Trophoblast cell (in vitro differentiated cells and primary cell): ENCODE measurements at regions not wholly inside any gene's neighbourhood (a gene's known extent, or its start where the extent isn't known, plus 50 kb on each side); places are given as distances from the start of the nearest gene placed in this dataset.

Experiments used
- DNase-seq, 2 donors: peaks; one replicate each; pipeline ENCODE4 v3.0.0-alpha.2; 2016
- H2AFZ ChIP-seq: 2 replicates; pipeline ENCODE4 v1.6.1; 2013; ENCODE audit warnings: low read length, moderate library complexity, mild to moderate bottlenecking; ENCODE audit not compliant: insufficient read depth, poor library complexity
- H2AK5ac ChIP-seq: 2 replicates; pipeline ENCODE4 v1.6.1; 2013; ENCODE audit warnings: mild to moderate bottlenecking, low read length
- H2BK120ac ChIP-seq: 2 replicates; pipeline ENCODE4 v1.6.1; 2013; ENCODE audit warnings: low read length, mild to moderate bottlenecking, moderate library complexity; ENCODE audit not compliant: insufficient read depth, poor library complexity
- H2BK12ac ChIP-seq: 2 replicates; pipeline ENCODE4 v1.6.1; 2013; ENCODE audit warnings: mild to moderate bottlenecking, low read length, moderate library complexity
- H2BK5ac ChIP-seq: 2 replicates; pipeline ENCODE4 v1.6.1; 2013; ENCODE audit warnings: low read length, low read depth, moderate library complexity, mild to moderate bottlenecking; ENCODE audit not compliant: poor library complexity
- H3K14ac ChIP-seq: 2 replicates; pipeline ENCODE4 v1.6.1; 2013; ENCODE audit warnings: mild to moderate bottlenecking, low read length
- H3K18ac ChIP-seq: 2 replicates; pipeline ENCODE4 v1.6.1; 2013; ENCODE audit warnings: mild to moderate bottlenecking, low read length
- H3K23ac ChIP-seq: 2 replicates; pipeline ENCODE4 v1.6.1; 2013; ENCODE audit warnings: low read length
- H3K27ac ChIP-seq: 2 replicates; pipeline ENCODE4 v1.5.1; 2013; ENCODE audit warnings: low read depth, mild to moderate bottlenecking, inconsistent platforms, low read length, moderate library complexity
- H3K27me3 ChIP-seq: 2 replicates; pipeline ENCODE4 v1.6.1; 2013; ENCODE audit warnings: inconsistent platforms, mild to moderate bottlenecking, low read length, moderate library complexity; ENCODE audit not compliant: insufficient read depth
- H3K36me3 ChIP-seq, 2 experiments: 1 replicate in 1 of 2; 2 replicates in 1 of 2; pipeline ENCODE4 v1.6.1; 2013; ENCODE audit warnings: low read length in 2 of 2, mild to moderate bottlenecking in 2 of 2, moderate library complexity in 1 of 2; ENCODE audit not compliant: insufficient read depth in 2 of 2, control insufficient read depth in 1 of 2
- H3K4ac ChIP-seq: 2 replicates; pipeline ENCODE4 v1.6.1; 2013; ENCODE audit warnings: low read depth, mild to moderate bottlenecking, low read length, moderate library complexity
- H3K4me1 ChIP-seq, 2 experiments: 1 replicate in 1 of 2; 2 replicates in 1 of 2; pipeline ENCODE4 v1.6.1; 2013; ENCODE audit warnings: low read length in 2 of 2, mild to moderate bottlenecking in 2 of 2, moderate library complexity in 1 of 2; ENCODE audit not compliant: insufficient read depth in 2 of 2, control insufficient read depth in 1 of 2
- H3K4me2 ChIP-seq: 2 replicates; pipeline ENCODE4 v1.6.1; 2013; ENCODE audit warnings: inconsistent platforms, mild to moderate bottlenecking, low read length, moderate library complexity
- H3K4me3 ChIP-seq: 2 replicates; pipeline ENCODE4 v1.5.1; 2013; ENCODE audit warnings: mild to moderate bottlenecking, low read depth, low read length, inconsistent platforms
- H3K79me1 ChIP-seq: one replicate; pipeline ENCODE4 v1.6.1; 2013; ENCODE audit warnings: low read length
- H3K79me2 ChIP-seq: 2 replicates; pipeline ENCODE4 v1.6.1; 2013; ENCODE audit warnings: low read length, mild to moderate bottlenecking; ENCODE audit not compliant: control insufficient read depth, insufficient read depth, poor library complexity
- H3K9ac ChIP-seq: 2 replicates; pipeline ENCODE4 v1.6.1; 2013; ENCODE audit warnings: mild to moderate bottlenecking, low read length
- H3K9me3 ChIP-seq: 2 replicates; pipeline ENCODE4 v1.6.1; 2013; ENCODE audit warnings: low read depth, mild to moderate bottlenecking, control low read depth, inconsistent platforms, low read length; ENCODE audit not compliant: insufficient read depth
- H4K12ac ChIP-seq: 2 replicates; pipeline ENCODE4 v1.6.1; 2013; ENCODE audit warnings: low read depth, mild to moderate bottlenecking, low read length, moderate library complexity
- H4K8ac ChIP-seq: 2 replicates; pipeline ENCODE4 v1.6.1; 2013; ENCODE audit warnings: low read depth, mild to moderate bottlenecking, low read length, moderate library complexity
- H4K91ac ChIP-seq: one replicate; pipeline ENCODE4 v1.6.1; 2013; ENCODE audit warnings: low read depth, mild to moderate bottlenecking, low read length, moderate library complexity
- WGBS: extraction: QIAGEN DNeasy Blood & Tissue Kit; methylation state at CpG from one replicate; pipeline ENCODE4 v1.1.7; 2013; ENCODE audit warnings: missing lambda C conversion rate; ENCODE audit not compliant: insufficient read length, insufficient coverage; ENCODE audit errors: extremely low coverage; 5-methylcytosine and 5-hydroxymethylcytosine counted together

DNA sequence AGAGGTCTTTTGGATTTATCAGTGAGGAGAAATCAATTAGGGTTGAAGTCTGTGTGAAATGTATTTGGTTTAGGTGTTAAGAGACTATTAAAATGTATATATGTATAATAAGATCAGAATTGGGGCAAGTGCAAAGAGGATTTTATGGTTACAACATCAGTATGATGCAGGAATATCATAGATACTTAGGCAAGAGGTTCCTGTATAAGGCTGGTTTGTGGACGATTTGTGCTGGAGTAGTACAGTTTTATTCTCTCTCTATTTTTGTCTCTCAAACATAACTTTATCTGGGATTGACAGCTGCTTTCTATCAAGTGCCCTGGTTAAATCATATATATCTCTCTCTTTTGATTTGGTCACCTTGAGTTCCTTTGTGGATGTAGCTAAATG is 142.5 kb downstream of the CTH start:
- H3K9me3 ChIP-seq, result no peaks in the 10 kb centered on the region
- H2AK5ac ChIP-seq, result no peak overlapping the region
- no peak overlapping the region for H2BK5ac ChIP-seq
- no peaks in the 10 kb centered on the region for H3K27me3 ChIP-seq
- no peak overlapping the region for H4K8ac ChIP-seq
- no peak for DNase-seq
- H3K4me2 ChIP-seq, result no peak overlapping the region
- H4K12ac ChIP-seq, result no peak overlapping the region
- no peaks in the 10 kb centered on the region for H3K79me1 ChIP-seq
- no peak overlapping the region for H4K91ac ChIP-seq
- H3K18ac ChIP-seq, result no peak overlapping the region
- H2BK12ac ChIP-seq, result no peak overlapping the region
- H3K79me2 ChIP-seq, result no peaks in the 10 kb centered on the region
- no peak overlapping the region for H2BK120ac ChIP-seq
- no peaks in the 10 kb centered on the region for H3K36me3 ChIP-seq
- H3K23ac ChIP-seq, result no peak overlapping the region
- WGBS, result no CpG with 5 or more reads among the region's 1 CpG
- no peak overlapping the region for H3K14ac ChIP-seq
- H3K4ac ChIP-seq, result no peak overlapping the region
- H3K4me1 ChIP-seq, result no peaks in the 10 kb centered on the region
- no peak overlapping the region for H2AFZ ChIP-seq
- H3K9ac ChIP-seq, result no peak overlapping the region
- H3K27ac ChIP-seq, result no peak overlapping the region
- H3K4me3 ChIP-seq, result no peak overlapping the region

DNA sequence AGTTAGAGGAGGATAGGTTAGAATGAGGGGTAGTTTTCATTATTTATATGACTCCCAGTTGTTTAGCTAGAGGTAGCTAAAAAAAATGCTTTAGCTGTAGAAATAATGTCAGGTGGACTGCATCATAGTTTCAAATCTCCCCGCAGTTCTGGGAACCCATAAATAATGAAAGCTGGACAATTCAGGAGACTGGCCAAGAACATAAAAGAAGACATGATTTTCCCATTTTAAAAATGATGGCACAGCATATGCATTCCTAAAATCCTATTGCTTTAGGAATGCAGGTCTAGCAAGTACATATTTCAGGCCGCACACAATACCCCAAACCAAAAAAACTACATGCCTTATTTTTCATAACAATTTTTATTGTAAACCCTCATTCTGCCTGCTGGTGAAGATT is 143.3 kb downstream of the CTH start:
- Histone ChIP-seq H4K12ac (no peak overlapping the region), H2BK5ac (no peak overlapping the region), H3K18ac (no peak overlapping the region), H2AK5ac (no peak overlapping the region), H3K9me3 (no peaks in the 10 kb centered on the region), H3K4me2 (no peak overlapping the region), H4K91ac (no peak overlapping the region), H2BK120ac (no peak overlapping the region), H3K79me1 (no peaks in the 10 kb centered on the region), H4K8ac (no peak overlapping the region), H2BK12ac (no peak overlapping the region), H3K14ac (no peak overlapping the region), H3K23ac (no peak overlapping the region), H3K4ac (no peak overlapping the region), H3K4me1 (no peaks in the 10 kb centered on the region), H3K27me3 (no peaks in the 10 kb centered on the region), H3K36me3 (no peaks in the 10 kb centered on the region), H3K4me3 (no peak overlapping the region), H3K9ac (no peak overlapping the region), H3K79me2 (no peaks in the 10 kb centered on the region), H3K27ac (no peak overlapping the region), H2AFZ (no peak overlapping the region)
- no CpG with 5 or more reads among the region's 2 CpGs for WGBS
- no peak for DNase-seq

DNA sequence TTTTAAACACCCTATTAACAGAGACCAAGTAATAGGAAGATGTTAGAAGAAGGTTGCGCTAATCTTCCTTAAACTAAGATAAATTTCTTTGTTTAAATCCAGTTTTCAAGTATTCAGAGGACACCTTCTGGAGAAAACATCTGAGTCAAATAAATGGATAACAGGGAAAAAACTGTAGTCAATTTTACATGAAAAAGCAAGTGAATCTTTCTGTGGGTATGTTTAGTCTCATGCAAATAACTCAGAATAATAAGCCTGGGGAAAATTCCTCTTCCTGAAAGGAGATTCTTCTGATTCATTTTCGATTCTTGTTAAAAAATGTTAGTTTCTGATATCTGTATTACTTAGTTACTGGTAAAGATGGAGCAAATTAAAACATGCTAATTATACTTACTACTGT is 145.5 kb downstream of the CTH start:
- H3K18ac ChIP-seq, result no peak overlapping the region
- no peaks in the 10 kb centered on the region for H3K79me1 ChIP-seq
- DNase-seq, result no peak
- H3K4me2 ChIP-seq, result no peak overlapping the region
- no peaks in the 10 kb centered on the region for H3K4me1 ChIP-seq
- no peak overlapping the region for H4K8ac ChIP-seq
- H3K23ac ChIP-seq, result no peak overlapping the region
- no peak overlapping the region for H3K14ac ChIP-seq
- H3K9ac ChIP-seq, result no peak overlapping the region
- H3K27me3 ChIP-seq, result no peaks in the 10 kb centered on the region
- H2BK12ac ChIP-seq, result no peak overlapping the region
- no peak overlapping the region for H3K4ac ChIP-seq
- H2BK120ac ChIP-seq, result no peak overlapping the region
- H3K79me2 ChIP-seq, result no peaks in the 10 kb centered on the region
- H2BK5ac ChIP-seq, result no peak overlapping the region
- no CpG with 5 or more reads among the region's 2 CpGs for WGBS
- no peaks in the 10 kb centered on the region for H3K9me3 ChIP-seq
- H4K12ac ChIP-seq, result no peak overlapping the region
- no peak overlapping the region for H3K27ac ChIP-seq
- H4K91ac ChIP-seq, result no peak overlapping the region
- no peaks in the 10 kb centered on the region for H3K36me3 ChIP-seq
- H2AK5ac ChIP-seq, result no peak overlapping the region
- no peak overlapping the region for H3K4me3 ChIP-seq
- H2AFZ ChIP-seq, result no peak overlapping the region

DNA sequence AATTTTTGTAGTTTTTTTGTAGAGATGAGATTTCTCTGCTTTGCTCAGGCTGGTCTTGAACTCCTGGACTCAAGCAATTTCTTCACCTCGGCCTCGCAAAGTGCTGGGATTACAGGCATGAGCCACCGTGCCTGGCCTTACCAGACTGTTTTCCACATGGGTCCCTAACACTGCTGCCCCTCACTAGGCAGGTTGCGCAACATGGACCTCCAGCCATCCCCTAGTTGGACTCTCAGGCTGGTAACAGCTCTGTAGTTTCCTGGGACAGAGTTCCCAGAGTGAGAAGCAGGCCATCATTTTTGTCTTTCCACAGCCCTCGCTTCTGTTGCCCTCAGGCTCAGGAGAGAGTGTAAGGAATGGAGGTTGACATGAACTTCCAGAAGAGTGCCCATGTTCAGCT is 156.1 kb downstream of the CTH start:
- Histone ChIP-seq H2BK120ac (no peak overlapping the region), H4K8ac (no peak overlapping the region), H3K9me3 (no peaks in the 10 kb centered on the region), H2AK5ac (no peak overlapping the region), H4K12ac (no peak overlapping the region), H3K27me3 (no peaks in the 10 kb centered on the region), H4K91ac (no peak overlapping the region), H3K4me2 (no peak overlapping the region), H3K4me1 (no peaks in the 10 kb centered on the region), H2AFZ (no peak overlapping the region), H3K14ac (no peak overlapping the region), H3K79me2 (no peaks in the 10 kb centered on the region), H2BK12ac (no peak overlapping the region), H3K79me1 (no peaks in the 10 kb centered on the region), H3K27ac (no peak overlapping the region), H3K4me3 (no peak overlapping the region), H2BK5ac (no peak overlapping the region), H3K23ac (peak overlapping the region; percentile 49), H3K36me3 (no peaks in the 10 kb centered on the region), H3K18ac (no peak overlapping the region), H3K4ac (no peak overlapping the region), H3K9ac (peak overlapping the region; percentile 33)
- DNase-seq, result no peak
- WGBS, result no CpG with 5 or more reads among the region's 5 CpGs

DNA sequence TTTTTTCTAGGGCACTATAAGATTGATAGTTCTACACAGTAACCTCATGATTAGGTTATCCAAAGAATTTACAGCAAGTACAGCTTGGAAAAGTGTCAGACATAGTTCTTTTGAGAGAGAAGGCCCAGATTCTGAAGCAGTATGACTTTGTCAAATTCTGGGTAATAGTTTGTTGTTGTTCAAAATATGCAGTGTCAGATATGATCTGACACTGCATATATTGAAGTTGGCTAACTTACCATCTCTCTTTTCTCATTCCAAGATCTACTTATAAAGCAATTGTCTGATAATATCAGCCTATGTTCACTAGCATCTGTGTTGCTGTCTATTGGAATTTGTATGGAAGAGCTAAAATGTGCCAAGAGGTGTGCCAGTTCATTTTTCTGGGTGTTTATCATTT is 160.1 kb downstream of the CTH start:
- no peak overlapping the region for H3K4me3 ChIP-seq
- H3K9me3 ChIP-seq, result no peaks in the 10 kb centered on the region
- no peaks in the 10 kb centered on the region for H3K27me3 ChIP-seq
- no peaks in the 10 kb centered on the region for H3K4me1 ChIP-seq
- H3K4ac ChIP-seq, result no peak overlapping the region
- no peak overlapping the region for H2BK5ac ChIP-seq
- no peak overlapping the region for H3K23ac ChIP-seq
- no peaks in the 10 kb centered on the region for H3K36me3 ChIP-seq
- DNase-seq, result peak in 1 of 2 donors; percentile 5
- H3K79me1 ChIP-seq, result no peaks in the 10 kb centered on the region
- H3K14ac ChIP-seq, result no peak overlapping the region
- H3K18ac ChIP-seq, result no peak overlapping the region
- H4K91ac ChIP-seq, result no peak overlapping the region
- H3K4me2 ChIP-seq, result no peak overlapping the region
- H2BK12ac ChIP-seq, result no peak overlapping the region
- no peaks in the 10 kb centered on the region for H3K79me2 ChIP-seq
- no peak overlapping the region for H4K12ac ChIP-seq
- no peak overlapping the region for H2AFZ ChIP-seq
- no peak overlapping the region for H4K8ac ChIP-seq
- H3K27ac ChIP-seq, result no peak overlapping the region
- no peak overlapping the region for H2BK120ac ChIP-seq
- no peak overlapping the region for H2AK5ac ChIP-seq
- no peak overlapping the region for H3K9ac ChIP-seq
